ENCODE measurements at regions not wholly inside any gene's neighbourhood (a gene's known extent, or its start where the extent isn't known, plus 50 kb on each side); places are given as distances from the start of the nearest gene placed in this dataset.

- TF ChIP-seq CTCF (IDR thresholded peaks at IDR 0.05; ENCODE audit: unreplicated experiment) = no peak
- H3K4me3 Mint-ChIP-seq = no peak overlapping the region
- H3K4me1 Mint-ChIP-seq = no peaks in the 10 kb centered on the region
- H3K36me3 Mint-ChIP-seq = no peaks in the 10 kb centered on the region
- no peak for DNase-seq (ENCODE audit: low spot score in 2 of 2, unreplicated experiment in 2 of 2)
- H3K27ac Mint-ChIP-seq = no peak overlapping the region
- no peaks in the 10 kb centered on the region for H3K9me3 Mint-ChIP-seq
- H3K27me3 Mint-ChIP-seq (ENCODE audit: low read depth) = peaks cover 56% of the 10 kb centered on the region
These were observed 75.6 kb upstream of the RASEF start for GRCh38 chr9:83138422-83139135.

- Mint-ChIP-seq H3K9me3 (peaks cover 5% of the 10 kb centered on the region), H3K27ac (no peak overlapping the region), H3K36me3 (peaks cover 2% of the 10 kb centered on the region), H3K27me3 (ENCODE audit: low read depth) (peaks cover 49% of the 10 kb centered on the region), H3K4me3 (no peak overlapping the region), H3K4me1 (no peaks in the 10 kb centered on the region)
- DNase-seq (ENCODE audit: low spot score in 2 of 2, unreplicated experiment in 2 of 2) = no peak
- TF ChIP-seq CTCF (IDR thresholded peaks at IDR 0.05; ENCODE audit: unreplicated experiment) = no peak
These were observed 70.4 kb upstream of the RASEF start for GRCh38 chr9:83133316-83133715.

GRCh38 chr9:83132768-83133167 is 69.8 kb upstream of the RASEF start:
- TF ChIP-seq CTCF (IDR thresholded peaks at IDR 0.05; ENCODE audit: unreplicated experiment) = no peak
- Mint-ChIP-seq H3K9me3 (peaks cover 9% of the 10 kb centered on the region), H3K36me3 (peaks cover 2% of the 10 kb centered on the region), H3K27ac (no peak overlapping the region), H3K4me1 (no peaks in the 10 kb centered on the region), H3K27me3 (ENCODE audit: low read depth) (peaks cover 49% of the 10 kb centered on the region), H3K4me3 (no peak overlapping the region)
- DNase-seq (ENCODE audit: low spot score in 2 of 2, unreplicated experiment in 2 of 2) = no peak

- no peak for DNase-seq (ENCODE audit: low spot score in 2 of 2, unreplicated experiment in 2 of 2)
- TF ChIP-seq CTCF (IDR thresholded peaks at IDR 0.05; ENCODE audit: unreplicated experiment) = no peak
- no peak overlapping the region for H3K4me3 Mint-ChIP-seq
- no peak overlapping the region for H3K27ac Mint-ChIP-seq
- peaks cover 2% of the 10 kb centered on the region for H3K36me3 Mint-ChIP-seq
- H3K4me1 Mint-ChIP-seq = no peaks in the 10 kb centered on the region
- H3K27me3 Mint-ChIP-seq (ENCODE audit: low read depth) = peaks cover 41% of the 10 kb centered on the region
- peaks cover 14% of the 10 kb centered on the region for H3K9me3 Mint-ChIP-seq
These were observed 67.6 kb upstream of the RASEF start for GRCh38 chr9:83130541-83130940.

- H3K4me1 Mint-ChIP-seq = no peaks in the 10 kb centered on the region
- peaks cover 22% of the 10 kb centered on the region for H3K9me3 Mint-ChIP-seq
- peaks cover 10% of the 10 kb centered on the region for H3K27me3 Mint-ChIP-seq (ENCODE audit: low read depth)
- TF ChIP-seq CTCF (IDR thresholded peaks at IDR 0.05; ENCODE audit: unreplicated experiment) = no peak
- no peak for DNase-seq (ENCODE audit: low spot score in 2 of 2, unreplicated experiment in 2 of 2)
- no peak overlapping the region for H3K4me3 Mint-ChIP-seq
- no peak overlapping the region for H3K27ac Mint-ChIP-seq
- peaks cover 2% of the 10 kb centered on the region for H3K36me3 Mint-ChIP-seq
These were observed 62.7 kb upstream of the RASEF start for GRCh38 chr9:83125671-83126070.
